Body of pancreas (tissue), 4 donors: ENCODE measurements at regions not wholly inside any gene's neighbourhood (a gene's known extent, or its start where the extent isn't known, plus 50 kb on each side); places are given as distances from the start of the nearest gene placed in this dataset.

ENCODE experiments used
- ATAC-seq: fragments of 150-250 bp; one replicate; pipeline ENCODE4 v1.9.1; 2016
- DNase-seq, 4 donors: peaks; one replicate each; pipeline ENCODE4 v3.0.0-alpha.2; 2019
- H3K27ac ChIP-seq, 4 donors: fragments of 200-600 bp; sonication (generic); 1 replicate in 3 of 4; 2 replicates in 1 of 4; pipeline versions ENCODE4 v1.5.1 to v1.6.1; 2016 to 2019; ENCODE audit warnings: mild to moderate bottlenecking in 1 of 4, mixed read lengths in 1 of 4, moderate library complexity in 1 of 4
- H3K27me3 ChIP-seq, 2 donors: fragments of 200-600 bp; sonication (generic); one replicate each; pipeline ENCODE4 v1.6.0; 2016; ENCODE audit warnings: mild to moderate bottlenecking in 1 of 2
- H3K36me3 ChIP-seq, 2 donors: fragments of 200-600 bp; sonication (generic); replicated peaks in 1 of 2; 2 replicates each; pipeline ENCODE4 v1.5.1; 2016; ENCODE audit warnings: low read depth in 2 of 2; ENCODE audit not compliant: insufficient read depth in 1 of 2
- H3K4me1 ChIP-seq: fragments of 200-600 bp; sonication (generic); one replicate; pipeline ENCODE4 v1.6.0; 2016
- H3K4me3 ChIP-seq, 2 donors: fragments of 200-600 bp; sonication (generic); 1 replicate in 1 of 2; 2 replicates in 1 of 2; pipeline ENCODE4 v1.5.1; 2016 to 2019
- H3K9me3 ChIP-seq, 3 donors: fragments of 200-600 bp; sonication (generic); 1 replicate in 2 of 3; 2 replicates in 1 of 3; pipeline ENCODE4 v1.5.1; 2016
- CTCF ChIP-seq, 7 experiments: fragments of 450-650 bp in 4 of 7; fragments of 200-600 bp in 3 of 7; sonication (generic) in 3 of 7; IDR thresholded peaks; one replicate each; pipeline ENCODE4 v1.5.1; 2016 to 2019; ENCODE audit warnings: antibody characterized with exemption in 7 of 7
- POLR2A ChIP-seq, 3 donors: fragments of 450-650 bp; IDR thresholded peaks; one replicate each; pipeline ENCODE4 v1.6.1; 2016; ENCODE audit warnings: antibody characterized with exemption in 3 of 3, mild to moderate bottlenecking in 2 of 3
- WGBS, 2 donors: methylation state at CpG; one replicate each; pipeline ENCODE4 v1.1.5; 2017; 5-methylcytosine and 5-hydroxymethylcytosine counted together
- intact Hi-C: fragments of 100-400 bp; cut with DNase I; formaldehyde crosslinking; loops from one replicate; pipeline ENCODE4 v1.15.1; 2023

DNA sequence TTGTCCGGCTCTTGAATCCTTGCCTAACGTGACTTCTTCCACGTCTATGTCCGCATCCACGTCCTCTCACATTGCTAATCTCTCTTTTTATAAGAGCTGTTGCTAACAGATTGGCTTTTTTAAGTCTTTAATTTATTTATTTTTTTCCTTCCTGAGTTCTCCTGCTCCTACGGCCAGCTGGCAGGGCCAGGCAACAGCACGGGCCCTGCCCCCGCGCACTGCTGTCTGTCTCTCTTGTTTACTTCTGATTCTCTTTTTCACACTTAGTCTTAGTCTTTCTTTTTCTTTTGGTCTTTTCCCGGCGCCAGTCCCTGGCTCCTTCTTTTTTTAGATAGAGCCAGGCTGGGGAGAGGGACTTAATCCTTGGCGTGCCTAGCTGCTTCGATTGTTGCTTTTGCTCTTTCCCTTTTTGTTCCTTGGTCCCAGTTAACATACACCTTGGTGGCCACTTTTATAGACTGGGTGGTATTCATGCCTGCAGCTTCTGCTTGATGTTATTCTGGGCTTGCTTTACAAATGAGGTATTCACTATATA is 53.2 kb upstream of the RBMX start:
- Histone ChIP-seq H3K36me3 (no peaks in the 10 kb centered on the region), H3K27me3 (no peaks in the 10 kb centered on the region), H3K4me3 (no peak overlapping the region), H3K9me3 (no peaks in the 10 kb centered on the region), H3K4me1 (peaks cover 24% of the 10 kb centered on the region), H3K27ac (peak overlapping the region in 3 of 4 donors; percentile 66 to 73 (median 68))
- DNase-seq (peak; percentile 23 to 57 (median 25)), ATAC-seq (peak; percentile 63)
- TF ChIP-seq CTCF (IDR thresholded peaks at IDR 0.05) (no peak), POLR2A (IDR thresholded peaks at IDR 0.05) (no peak)
- intact Hi-C loops = no loop called here
- 31 to 40% methylated on average over 10 to 13 of the region's 13 CpGs for WGBS, 2 donors

GRCh38 chrX:136931661-136932060 is 51.1 kb upstream of the RBMX start:
- WGBS, 2 donors = 40 to 48% methylated on average over 6 of the region's 6 CpGs

More at GRCh38 chrX:136931661-136932060, 51.1 kb upstream of the RBMX start:
- ATAC-seq (peak; percentile 55), DNase-seq (peak; percentile 18 to 46 (median 40))
- Histone ChIP-seq H3K4me3 (no peak overlapping the region), H3K27ac (peak overlapping the region in 3 of 4 donors; percentile 61 to 78 (median 71)), H3K4me1 (peaks cover 28% of the 10 kb centered on the region), H3K9me3 (no peaks in the 10 kb centered on the region), H3K36me3 (no peaks in the 10 kb centered on the region), H3K27me3 (no peaks in the 10 kb centered on the region)
- TF ChIP-seq POLR2A (IDR thresholded peaks at IDR 0.05) (no peak), CTCF (IDR thresholded peaks at IDR 0.05) (no peak)
- intact Hi-C loops = no loop called here
